ENCODE measurements at regions not wholly inside any gene's neighbourhood (a gene's known extent, or its start where the extent isn't known, plus 50 kb on each side); places are given as distances from the start of the nearest gene placed in this dataset.

- Histone ChIP-seq H3K79me2 (ENCODE audit: control insufficient read depth, insufficient read depth, low read length) (no peaks in the 10 kb centered on the region), H3K36me3 (ENCODE audit: control insufficient read depth, insufficient read depth, low read length) (no peaks in the 10 kb centered on the region), H4K20me1 (replicated peaks; ENCODE audit: control insufficient read depth, insufficient read depth, low read length) (no peaks in the 10 kb centered on the region), H3K4me2 (ENCODE audit: insufficient read depth, low read length) (no peak overlapping the region), H3K9ac (ENCODE audit: insufficient read depth in 1 of 2, low read depth in 2 of 2, low read length in 2 of 2) (no peak overlapping the region), H3K27me3 (ENCODE audit: control insufficient read depth in 2 of 2, insufficient read depth in 2 of 2, low read length in 2 of 2) (no peaks in the 10 kb centered on the region), H3K9me1 (ENCODE audit: control insufficient read depth, insufficient read depth, low read length) (no peaks in the 10 kb centered on the region), H3K4me3 (no peak overlapping the region), H3K27ac (ENCODE audit: extremely low read depth, low read depth, low read length) (no peak overlapping the region), H3K4me1 (replicated peaks in 1 of 2; ENCODE audit: control insufficient read depth in 2 of 2, insufficient read depth in 2 of 2, low read length in 2 of 2) (no peaks in the 10 kb centered on the region), H2AFZ (ENCODE audit: low read depth, low read length) (no peak overlapping the region), H3K9me3 (replicated peaks; ENCODE audit: control insufficient read depth, insufficient read depth, low read depth, low read length) (no peaks in the 10 kb centered on the region)
- BruUV-seq (replicated peaks), result no TSS peak
- ATAC-seq, result no peak
- no peak for DNase-seq (ENCODE audit: extremely low read depth in 1 of 4, low spot score in 3 of 4)
- WGBS (ENCODE audit: insufficient coverage, low coverage, missing lambda C conversion rate), result 0% methylated on average over 1 of the region's 1 CpG
- no peak for FAIRE-seq
- in situ Hi-C loops (cut with MboI) (no loop called here), intact Hi-C loops (cut with micrococcal nuclease) (loop anchor here (5.0 kb wide), 1 partner anchor 363 kb away; no protein-coding TSS in a partner anchor)
- ChIA-PET CTCF (ENCODE audit: low intra/inter-chr PET ratio) (no interaction called here), POLR2A (no interaction called here)
- no peak for TF ChIP-seq ZNF512 (tag; IDR thresholded peaks at IDR 0.05)
- TF ChIP-seq, protein P1, sequence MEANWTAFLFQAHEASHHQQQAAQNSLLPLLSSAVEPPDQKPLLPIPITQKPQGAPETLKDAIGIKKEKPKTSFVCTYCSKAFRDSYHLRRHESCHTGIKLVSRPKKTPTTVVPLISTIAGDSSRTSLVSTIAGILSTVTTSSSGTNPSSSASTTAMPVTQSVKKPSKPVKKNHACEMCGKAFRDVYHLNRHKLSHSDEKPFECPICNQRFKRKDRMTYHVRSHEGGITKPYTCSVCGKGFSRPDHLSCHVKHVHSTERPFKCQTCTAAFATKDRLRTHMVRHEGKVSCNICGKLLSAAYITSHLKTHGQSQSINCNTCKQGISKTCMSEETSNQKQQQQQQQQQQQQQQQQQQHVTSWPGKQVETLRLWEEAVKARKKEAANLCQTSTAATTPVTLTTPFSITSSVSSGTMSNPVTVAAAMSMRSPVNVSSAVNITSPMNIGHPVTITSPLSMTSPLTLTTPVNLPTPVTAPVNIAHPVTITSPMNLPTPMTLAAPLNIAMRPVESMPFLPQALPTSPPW (CRISPR knock-in tag; IDR thresholded peaks at IDR 0.05), result no peak
- no peak for TF ChIP-seq ZNF436 (CRISPR knock-in tag; IDR thresholded peaks at IDR 0.05)
- TF ChIP-seq TARDBP (IDR thresholded peaks at IDR 0.05), result no peak
- TF ChIP-seq, protein P2, sequence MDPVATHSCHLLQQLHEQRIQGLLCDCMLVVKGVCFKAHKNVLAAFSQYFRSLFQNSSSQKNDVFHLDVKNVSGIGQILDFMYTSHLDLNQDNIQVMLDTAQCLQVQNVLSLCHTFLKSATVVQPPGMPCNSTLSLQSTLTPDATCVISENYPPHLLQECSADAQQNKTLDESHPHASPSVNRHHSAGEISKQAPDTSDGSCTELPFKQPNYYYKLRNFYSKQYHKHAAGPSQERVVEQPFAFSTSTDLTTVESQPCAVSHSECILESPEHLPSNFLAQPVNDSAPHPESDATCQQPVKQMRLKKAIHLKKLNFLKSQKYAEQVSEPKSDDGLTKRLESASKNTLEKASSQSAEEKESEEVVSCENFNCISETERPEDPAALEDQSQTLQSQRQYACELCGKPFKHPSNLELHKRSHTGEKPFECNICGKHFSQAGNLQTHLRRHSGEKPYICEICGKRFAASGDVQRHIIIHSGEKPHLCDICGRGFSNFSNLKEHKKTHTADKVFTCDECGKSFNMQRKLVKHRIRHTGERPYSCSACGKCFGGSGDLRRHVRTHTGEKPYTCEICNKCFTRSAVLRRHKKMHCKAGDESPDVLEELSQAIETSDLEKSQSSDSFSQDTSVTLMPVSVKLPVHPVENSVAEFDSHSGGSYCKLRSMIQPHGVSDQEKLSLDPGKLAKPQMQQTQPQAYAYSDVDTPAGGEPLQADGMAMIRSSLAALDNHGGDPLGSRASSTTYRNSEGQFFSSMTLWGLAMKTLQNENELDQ (CRISPR knock-in tag; IDR thresholded peaks at IDR 0.05; ENCODE audit: borderline replicate concordance), result no peak
- TF ChIP-seq, protein P3, sequence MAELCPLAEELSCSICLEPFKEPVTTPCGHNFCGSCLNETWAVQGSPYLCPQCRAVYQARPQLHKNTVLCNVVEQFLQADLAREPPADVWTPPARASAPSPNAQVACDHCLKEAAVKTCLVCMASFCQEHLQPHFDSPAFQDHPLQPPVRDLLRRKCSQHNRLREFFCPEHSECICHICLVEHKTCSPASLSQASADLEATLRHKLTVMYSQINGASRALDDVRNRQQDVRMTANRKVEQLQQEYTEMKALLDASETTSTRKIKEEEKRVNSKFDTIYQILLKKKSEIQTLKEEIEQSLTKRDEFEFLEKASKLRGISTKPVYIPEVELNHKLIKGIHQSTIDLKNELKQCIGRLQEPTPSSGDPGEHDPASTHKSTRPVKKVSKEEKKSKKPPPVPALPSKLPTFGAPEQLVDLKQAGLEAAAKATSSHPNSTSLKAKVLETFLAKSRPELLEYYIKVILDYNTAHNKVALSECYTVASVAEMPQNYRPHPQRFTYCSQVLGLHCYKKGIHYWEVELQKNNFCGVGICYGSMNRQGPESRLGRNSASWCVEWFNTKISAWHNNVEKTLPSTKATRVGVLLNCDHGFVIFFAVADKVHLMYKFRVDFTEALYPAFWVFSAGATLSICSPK (IDR thresholded peaks at IDR 0.05; ENCODE audit: borderline replicate concordance), result no peak
- TF ChIP-seq NRF1 (conservative IDR thresholded peaks at IDR 0.05 in 1 of 2, IDR thresholded peaks at IDR 0.05 in 1 of 2), result no peak
- TF ChIP-seq NCOA1 (IDR thresholded peaks at IDR 0.05; ENCODE audit: low read depth), result no peak
Measured at GRCh38 chr16:35480361-35480760, 2020.9 kb downstream of the TP53TG3F start.

Measured in K562 (cell line).